Adrenal gland (tissue), 5 donors: ENCODE measurements at regions not wholly inside any gene's neighbourhood (a gene's known extent, or its start where the extent isn't known, plus 50 kb on each side); places are given as distances from the start of the nearest gene placed in this dataset.

Experiments used
- POLR2A ChIP-seq, 2 donors: fragments of 450-650 bp; IDR thresholded peaks; one replicate each; pipeline ENCODE4 v1.6.1; 2017; ENCODE audit warnings: antibody characterized with exemption in 2 of 2, mild to moderate bottlenecking in 2 of 2, moderate library complexity in 1 of 2
- TF ChIP-seq, protein P1 (sequence below), 6 experiments: fragments of 450-650 bp in 4 of 6; fragments of 200-600 bp in 2 of 6; sonication (generic) in 1 of 6; IDR thresholded peaks; 1 replicate in 5 of 6; 2 replicates in 1 of 6; pipeline versions ENCODE4 v1.5.1 to v1.8.0; 2016 to 2021; ENCODE audit warnings: antibody characterized with exemption in 6 of 6, mild to moderate bottlenecking in 2 of 6, moderate library complexity in 1 of 6
- donor health status: DM: no; HTN: no; CAD: no.

GRCh38 chrX:39022106-39022505 is 220.8 kb downstream of the MID1IP1 start:
- TF ChIP-seq, protein P1, sequence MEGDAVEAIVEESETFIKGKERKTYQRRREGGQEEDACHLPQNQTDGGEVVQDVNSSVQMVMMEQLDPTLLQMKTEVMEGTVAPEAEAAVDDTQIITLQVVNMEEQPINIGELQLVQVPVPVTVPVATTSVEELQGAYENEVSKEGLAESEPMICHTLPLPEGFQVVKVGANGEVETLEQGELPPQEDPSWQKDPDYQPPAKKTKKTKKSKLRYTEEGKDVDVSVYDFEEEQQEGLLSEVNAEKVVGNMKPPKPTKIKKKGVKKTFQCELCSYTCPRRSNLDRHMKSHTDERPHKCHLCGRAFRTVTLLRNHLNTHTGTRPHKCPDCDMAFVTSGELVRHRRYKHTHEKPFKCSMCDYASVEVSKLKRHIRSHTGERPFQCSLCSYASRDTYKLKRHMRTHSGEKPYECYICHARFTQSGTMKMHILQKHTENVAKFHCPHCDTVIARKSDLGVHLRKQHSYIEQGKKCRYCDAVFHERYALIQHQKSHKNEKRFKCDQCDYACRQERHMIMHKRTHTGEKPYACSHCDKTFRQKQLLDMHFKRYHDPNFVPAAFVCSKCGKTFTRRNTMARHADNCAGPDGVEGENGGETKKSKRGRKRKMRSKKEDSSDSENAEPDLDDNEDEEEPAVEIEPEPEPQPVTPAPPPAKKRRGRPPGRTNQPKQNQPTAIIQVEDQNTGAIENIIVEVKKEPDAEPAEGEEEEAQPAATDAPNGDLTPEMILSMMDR (IDR thresholded peaks at IDR 0.05): no peak
- TF ChIP-seq POLR2A (IDR thresholded peaks at IDR 0.05): no peak
